WTC11 (cell line): ENCODE measurements at regions not wholly inside any gene's neighbourhood (a gene's known extent, or its start where the extent isn't known, plus 50 kb on each side); places are given as distances from the start of the nearest gene placed in this dataset.

Source experiments
- ATAC-seq: fragments of 200-7000 bp; cut with Tn5 transposase; 2 replicates; pipeline ENCODE4 v1.10.0; 2021; ENCODE audit warnings: mild to moderate bottlenecking, moderate library complexity
- CTCF ChIA-PET: fragments of 300-600 bp; sonication (Branson Sonifier 250); formaldehyde crosslinking; loops from one replicate; lab custom pipeline; 2021; ENCODE audit warnings: antibody characterized with exemption; lab: Charles Lee
- POLR2A ChIA-PET: fragments of 350-600 bp; sonication (Branson Sonifier 250); formaldehyde crosslinking; loops from one replicate; lab custom pipeline; 2021; ENCODE audit warnings: antibody characterized with exemption; lab: Charles Lee
- DNase-seq: peaks from one replicate; pipeline ENCODE4 v3.0.0; 2021; ENCODE audit warnings: low spot score
- H3K27ac Mint-ChIP-seq: 2 replicates; pipeline ENCODE4 v1.8.0; 2021; ENCODE audit warnings: mixed read lengths
- H3K27me3 Mint-ChIP-seq: 2 replicates; pipeline ENCODE4 v1.8.0; 2021; ENCODE audit warnings: low read depth, mild to moderate bottlenecking, moderate library complexity, mixed read lengths
- H3K36me3 Mint-ChIP-seq: 2 replicates; pipeline ENCODE4 v1.8.0; 2021; ENCODE audit warnings: mixed read lengths
- H3K4me1 Mint-ChIP-seq: 2 replicates; pipeline ENCODE4 v1.8.0; 2022; ENCODE audit warnings: mixed read lengths
- H3K4me3 Mint-ChIP-seq: 2 replicates; pipeline ENCODE4 v1.8.0; 2021; ENCODE audit warnings: mild to moderate bottlenecking, moderate library complexity, mixed read lengths
- H3K9me3 Mint-ChIP-seq: 2 replicates; pipeline ENCODE4 v1.8.0; 2021; ENCODE audit warnings: mixed read lengths
- CBFB ChIP-seq: sonication (generic); formaldehyde crosslinking; IDR thresholded peaks from 2 replicates; pipeline ENCODE4 v1.8.1; 2022; ENCODE audit warnings: mild to moderate bottlenecking, low read depth, missing genetic modification reagents
- MXD4 ChIP-seq: fragments of 250-450 bp; sonication (Bioruptor Pico); IDR thresholded peaks from 2 replicates; pipeline ENCODE4 v1.8.0; 2021; ENCODE audit warnings: mild to moderate bottlenecking, moderate library complexity, borderline replicate concordance
- NFYB ChIP-seq: sonication (generic); formaldehyde crosslinking; conservative IDR thresholded peaks from 2 replicates; pipeline ENCODE4 v1.8.0; 2022; ENCODE audit warnings: low read depth, missing genetic modification reagents
- SMAD4 ChIP-seq: sonication (generic); formaldehyde crosslinking; IDR thresholded peaks from 2 replicates; pipeline ENCODE4 v1.8.0; 2022; ENCODE audit warnings: mild to moderate bottlenecking, missing genetic modification reagents
- SP1 ChIP-seq: sonication (generic); formaldehyde crosslinking; conservative IDR thresholded peaks from 2 replicates; pipeline ENCODE4 v1.8.1; 2022; ENCODE audit warnings: missing genetic modification reagents
- TP53 ChIP-seq: sonication (generic); formaldehyde crosslinking; IDR thresholded peaks from 2 replicates; pipeline ENCODE4 v1.8.1; 2023; ENCODE audit warnings: mild to moderate bottlenecking, missing genetic modification reagents
- ZNF219 ChIP-seq: sonication (generic); formaldehyde crosslinking; IDR thresholded peaks from 2 replicates; pipeline ENCODE4 v1.8.0; 2023; ENCODE audit warnings: missing genetic modification reagents, mild to moderate bottlenecking, borderline replicate concordance
- ZNF317 ChIP-seq: sonication (generic); formaldehyde crosslinking; IDR thresholded peaks from 2 replicates; pipeline ENCODE4 v1.8.1; 2023; ENCODE audit warnings: low read depth, mild to moderate bottlenecking, moderate library complexity, missing genetic modification reagents, borderline replicate concordance
- ZNF396 ChIP-seq: fragments of 250-450 bp; sonication (Bioruptor Pico); IDR thresholded peaks from 2 replicates; pipeline ENCODE4 v1.8.0; 2021; ENCODE audit warnings: mild to moderate bottlenecking, moderate library complexity, borderline replicate concordance
- ZNF423 ChIP-seq: fragments of 250-450 bp; sonication (Bioruptor Pico); IDR thresholded peaks from 2 replicates; pipeline ENCODE4 v2.1.2; 2022; ENCODE audit warnings: mild to moderate bottlenecking, moderate library complexity
- ZNF671 ChIP-seq: fragments of 250-450 bp; sonication (Bioruptor Pico); IDR thresholded peaks from 2 replicates; pipeline ENCODE4 v1.8.0; 2021; ENCODE audit warnings: mild to moderate bottlenecking
- TF ChIP-seq, protein P1 (sequence below): sonication (generic); formaldehyde crosslinking; IDR thresholded peaks from 2 replicates; pipeline ENCODE4 v1.8.1; 2022; ENCODE audit warnings: missing genetic modification reagents, borderline replicate concordance
- TF ChIP-seq, protein P2 (sequence below): fragments of 250-450 bp; sonication (Bioruptor Pico); IDR thresholded peaks from 2 replicates; pipeline ENCODE4 v1.9.0; 2021; ENCODE audit warnings: mild to moderate bottlenecking
- TF ChIP-seq, protein P3 (sequence below): fragments of 200-600 bp; IDR thresholded peaks from 2 replicates; pipeline ENCODE4 v1.8.0; 2022; ENCODE audit warnings: antibody characterized with exemption
- TF ChIP-seq, protein P4 (sequence below): sonication (generic); formaldehyde crosslinking; IDR thresholded peaks from 2 replicates; pipeline ENCODE4 v1.8.1; 2022; ENCODE audit warnings: low read depth, mild to moderate bottlenecking, moderate library complexity, missing genetic modification reagents, borderline replicate concordance
- TF ChIP-seq, protein P5 (sequence below): fragments of 250-450 bp; sonication (Bioruptor Pico); IDR thresholded peaks from 2 replicates; pipeline ENCODE4 v2.1.2; 2022; ENCODE audit warnings: mild to moderate bottlenecking, moderate library complexity
- TF ChIP-seq, protein P6 (sequence below): sonication (generic); formaldehyde crosslinking; IDR thresholded peaks from 2 replicates; pipeline ENCODE4 v1.8.0; 2023; ENCODE audit warnings: mild to moderate bottlenecking, missing genetic modification reagents
- TF ChIP-seq, protein P7 (sequence below): sonication (generic); formaldehyde crosslinking; conservative IDR thresholded peaks from 2 replicates; pipeline ENCODE4 v1.8.1; 2022; ENCODE audit warnings: mild to moderate bottlenecking, missing genetic modification reagents

DNA sequence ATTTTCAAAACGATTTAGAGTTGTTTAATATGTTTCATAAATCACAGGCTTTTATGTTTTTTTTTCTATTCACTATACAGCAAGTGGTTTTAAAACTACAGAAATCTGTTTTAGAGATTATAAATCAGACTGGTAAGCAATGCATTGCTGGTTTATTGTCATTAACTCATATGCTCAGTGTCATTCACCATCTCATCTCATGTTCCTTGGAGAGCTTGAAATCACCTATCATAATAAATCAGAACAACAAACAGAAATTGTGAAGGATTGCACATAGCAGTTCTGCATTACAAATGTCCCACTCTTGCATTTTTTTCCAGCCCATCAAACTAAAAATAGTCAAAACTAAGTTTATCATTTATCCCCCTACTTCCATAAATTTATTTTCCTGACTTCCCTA, 470.8 kb downstream of the FSCB start:
- Mint-ChIP-seq H3K36me3 (peaks cover 27% of the 10 kb centered on the region), H3K9me3 (peaks cover 36% of the 10 kb centered on the region), H3K4me3 (no peak overlapping the region), H3K27ac (no peak overlapping the region), H3K27me3 (no peaks in the 10 kb centered on the region), H3K4me1 (peaks cover 3% of the 10 kb centered on the region)
- no peak for DNase-seq
- no peak for ATAC-seq
- CTCF ChIA-PET: no interaction called here
- TF ChIP-seq, protein P1, sequence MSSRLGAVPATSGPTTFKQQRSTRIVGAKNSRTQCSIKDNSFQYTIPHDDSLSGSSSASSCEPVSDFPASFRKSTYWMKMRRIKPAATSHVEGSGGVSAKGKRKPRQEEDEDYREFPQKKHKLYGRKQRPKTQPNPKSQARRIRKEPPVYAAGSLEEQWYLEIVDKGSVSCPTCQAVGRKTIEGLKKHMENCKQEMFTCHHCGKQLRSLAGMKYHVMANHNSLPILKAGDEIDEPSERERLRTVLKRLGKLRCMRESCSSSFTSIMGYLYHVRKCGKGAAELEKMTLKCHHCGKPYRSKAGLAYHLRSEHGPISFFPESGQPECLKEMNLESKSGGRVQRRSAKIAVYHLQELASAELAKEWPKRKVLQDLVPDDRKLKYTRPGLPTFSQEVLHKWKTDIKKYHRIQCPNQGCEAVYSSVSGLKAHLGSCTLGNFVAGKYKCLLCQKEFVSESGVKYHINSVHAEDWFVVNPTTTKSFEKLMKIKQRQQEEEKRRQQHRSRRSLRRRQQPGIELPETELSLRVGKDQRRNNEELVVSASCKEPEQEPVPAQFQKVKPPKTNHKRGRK (CRISPR knock-in tag): no peak
- TF ChIP-seq MXD4 (CRISPR knock-in tag): no peak
- TF ChIP-seq SMAD4: no peak
- TF ChIP-seq, protein P2, sequence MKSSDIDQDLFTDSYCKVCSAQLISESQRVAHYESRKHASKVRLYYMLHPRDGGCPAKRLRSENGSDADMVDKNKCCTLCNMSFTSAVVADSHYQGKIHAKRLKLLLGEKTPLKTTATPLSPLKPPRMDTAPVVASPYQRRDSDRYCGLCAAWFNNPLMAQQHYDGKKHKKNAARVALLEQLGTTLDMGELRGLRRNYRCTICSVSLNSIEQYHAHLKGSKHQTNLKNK: no peak
- TF ChIP-seq ZNF317 (CRISPR knock-in tag): no peak
- no peak for TF ChIP-seq ZNF671
- TF ChIP-seq, protein P3, sequence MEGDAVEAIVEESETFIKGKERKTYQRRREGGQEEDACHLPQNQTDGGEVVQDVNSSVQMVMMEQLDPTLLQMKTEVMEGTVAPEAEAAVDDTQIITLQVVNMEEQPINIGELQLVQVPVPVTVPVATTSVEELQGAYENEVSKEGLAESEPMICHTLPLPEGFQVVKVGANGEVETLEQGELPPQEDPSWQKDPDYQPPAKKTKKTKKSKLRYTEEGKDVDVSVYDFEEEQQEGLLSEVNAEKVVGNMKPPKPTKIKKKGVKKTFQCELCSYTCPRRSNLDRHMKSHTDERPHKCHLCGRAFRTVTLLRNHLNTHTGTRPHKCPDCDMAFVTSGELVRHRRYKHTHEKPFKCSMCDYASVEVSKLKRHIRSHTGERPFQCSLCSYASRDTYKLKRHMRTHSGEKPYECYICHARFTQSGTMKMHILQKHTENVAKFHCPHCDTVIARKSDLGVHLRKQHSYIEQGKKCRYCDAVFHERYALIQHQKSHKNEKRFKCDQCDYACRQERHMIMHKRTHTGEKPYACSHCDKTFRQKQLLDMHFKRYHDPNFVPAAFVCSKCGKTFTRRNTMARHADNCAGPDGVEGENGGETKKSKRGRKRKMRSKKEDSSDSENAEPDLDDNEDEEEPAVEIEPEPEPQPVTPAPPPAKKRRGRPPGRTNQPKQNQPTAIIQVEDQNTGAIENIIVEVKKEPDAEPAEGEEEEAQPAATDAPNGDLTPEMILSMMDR: no peak
- no peak for TF ChIP-seq ZNF219 (CRISPR knock-in tag)
- TF ChIP-seq, protein P4, sequence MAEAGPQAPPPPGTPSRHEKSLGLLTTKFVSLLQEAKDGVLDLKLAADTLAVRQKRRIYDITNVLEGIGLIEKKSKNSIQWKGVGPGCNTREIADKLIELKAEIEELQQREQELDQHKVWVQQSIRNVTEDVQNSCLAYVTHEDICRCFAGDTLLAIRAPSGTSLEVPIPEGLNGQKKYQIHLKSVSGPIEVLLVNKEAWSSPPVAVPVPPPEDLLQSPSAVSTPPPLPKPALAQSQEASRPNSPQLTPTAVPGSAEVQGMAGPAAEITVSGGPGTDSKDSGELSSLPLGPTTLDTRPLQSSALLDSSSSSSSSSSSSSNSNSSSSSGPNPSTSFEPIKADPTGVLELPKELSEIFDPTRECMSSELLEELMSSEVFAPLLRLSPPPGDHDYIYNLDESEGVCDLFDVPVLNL (CRISPR knock-in tag): no peak
- TF ChIP-seq, protein P5, sequence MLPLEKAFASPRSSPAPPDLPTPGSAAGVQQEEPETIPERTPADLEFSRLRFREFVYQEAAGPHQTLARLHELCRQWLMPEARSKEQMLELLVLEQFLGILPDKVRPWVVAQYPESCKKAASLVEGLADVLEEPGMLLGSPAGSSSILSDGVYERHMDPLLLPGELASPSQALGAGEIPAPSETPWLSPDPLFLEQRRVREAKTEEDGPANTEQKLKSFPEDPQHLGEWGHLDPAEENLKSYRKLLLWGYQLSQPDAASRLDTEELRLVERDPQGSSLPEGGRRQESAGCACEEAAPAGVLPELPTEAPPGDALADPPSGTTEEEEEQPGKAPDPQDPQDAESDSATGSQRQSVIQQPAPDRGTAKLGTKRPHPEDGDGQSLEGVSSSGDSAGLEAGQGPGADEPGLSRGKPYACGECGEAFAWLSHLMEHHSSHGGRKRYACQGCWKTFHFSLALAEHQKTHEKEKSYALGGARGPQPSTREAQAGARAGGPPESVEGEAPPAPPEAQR (CRISPR knock-in tag): no peak
- no peak for TF ChIP-seq ZNF396 (CRISPR knock-in tag)
- TF ChIP-seq CBFB (CRISPR knock-in tag): no peak
- TF ChIP-seq NFYB (CRISPR knock-in tag): no peak
- TF ChIP-seq, protein P6, sequence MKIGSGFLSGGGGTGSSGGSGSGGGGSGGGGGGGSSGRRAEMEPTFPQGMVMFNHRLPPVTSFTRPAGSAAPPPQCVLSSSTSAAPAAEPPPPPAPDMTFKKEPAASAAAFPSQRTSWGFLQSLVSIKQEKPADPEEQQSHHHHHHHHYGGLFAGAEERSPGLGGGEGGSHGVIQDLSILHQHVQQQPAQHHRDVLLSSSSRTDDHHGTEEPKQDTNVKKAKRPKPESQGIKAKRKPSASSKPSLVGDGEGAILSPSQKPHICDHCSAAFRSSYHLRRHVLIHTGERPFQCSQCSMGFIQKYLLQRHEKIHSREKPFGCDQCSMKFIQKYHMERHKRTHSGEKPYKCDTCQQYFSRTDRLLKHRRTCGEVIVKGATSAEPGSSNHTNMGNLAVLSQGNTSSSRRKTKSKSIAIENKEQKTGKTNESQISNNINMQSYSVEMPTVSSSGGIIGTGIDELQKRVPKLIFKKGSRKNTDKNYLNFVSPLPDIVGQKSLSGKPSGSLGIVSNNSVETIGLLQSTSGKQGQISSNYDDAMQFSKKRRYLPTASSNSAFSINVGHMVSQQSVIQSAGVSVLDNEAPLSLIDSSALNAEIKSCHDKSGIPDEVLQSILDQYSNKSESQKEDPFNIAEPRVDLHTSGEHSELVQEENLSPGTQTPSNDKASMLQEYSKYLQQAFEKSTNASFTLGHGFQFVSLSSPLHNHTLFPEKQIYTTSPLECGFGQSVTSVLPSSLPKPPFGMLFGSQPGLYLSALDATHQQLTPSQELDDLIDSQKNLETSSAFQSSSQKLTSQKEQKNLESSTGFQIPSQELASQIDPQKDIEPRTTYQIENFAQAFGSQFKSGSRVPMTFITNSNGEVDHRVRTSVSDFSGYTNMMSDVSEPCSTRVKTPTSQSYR (CRISPR knock-in tag): no peak
- no peak for TF ChIP-seq ZNF423 (CRISPR knock-in tag)
- no peak for TF ChIP-seq TP53 (CRISPR knock-in tag)
- TF ChIP-seq, protein P7, sequence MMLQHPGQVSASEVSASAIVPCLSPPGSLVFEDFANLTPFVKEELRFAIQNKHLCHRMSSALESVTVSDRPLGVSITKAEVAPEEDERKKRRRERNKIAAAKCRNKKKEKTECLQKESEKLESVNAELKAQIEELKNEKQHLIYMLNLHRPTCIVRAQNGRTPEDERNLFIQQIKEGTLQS (CRISPR knock-in tag): no peak
- TF ChIP-seq SP1 (CRISPR knock-in tag): no peak
- POLR2A ChIA-PET: no interaction called here
